ENCODE measurements at regions not wholly inside any gene's neighbourhood (a gene's known extent, or its start where the extent isn't known, plus 50 kb on each side); places are given as distances from the start of the nearest gene placed in this dataset.

- TF ChIP-seq CTCF (IDR thresholded peaks at IDR 0.05) (no peak), POLR2A (IDR thresholded peaks at IDR 0.05) (no peak)
Measured at GRCh38 chr16:7103056-7103455, 229.6 kb upstream of the RBFOX1 start.
